DOHH2 (cell line): ENCODE measurements at regions not wholly inside any gene's neighbourhood (a gene's known extent, or its start where the extent isn't known, plus 50 kb on each side); places are given as distances from the start of the nearest gene placed in this dataset.

Source experiments
- H3F3A ChIP-seq: fragments of 200-600 bp; sonication (generic), shearing (Covaris generic); 2 replicates; pipeline ENCODE4 v1.6.0; 2016; ENCODE audit warnings: antibody characterized with exemption, mild to moderate bottlenecking; ENCODE audit not compliant: control insufficient read depth, insufficient read depth
- H3K27ac ChIP-seq: fragments of 200-600 bp; sonication (generic); 2 replicates; pipeline ENCODE4 v1.5.1; 2014; ENCODE audit warnings: low read depth, mild to moderate bottlenecking, low read length, moderate library complexity
- H3K27me3 ChIP-seq: fragments of 200-600 bp; sonication (generic); 2 replicates; pipeline ENCODE4 v1.6.1; 2014; ENCODE audit warnings: mild to moderate bottlenecking, low read length, mixed read lengths; ENCODE audit not compliant: control insufficient read depth
- H3K36me3 ChIP-seq: fragments of 200-600 bp; sonication (generic); 2 replicates; pipeline ENCODE4 v1.6.1; 2014; ENCODE audit warnings: mild to moderate bottlenecking, low read length, moderate library complexity, mixed read lengths; ENCODE audit not compliant: control insufficient read depth
- H3K4me1 ChIP-seq: fragments of 200-600 bp; sonication (generic); 2 replicates; pipeline ENCODE4 v1.6.1; 2014; ENCODE audit warnings: mild to moderate bottlenecking, low read length, mixed read lengths; ENCODE audit not compliant: control insufficient read depth
- H3K4me2 ChIP-seq: fragments of 200-600 bp; sonication (generic); 2 replicates; pipeline ENCODE4 v1.6.0; 2014; ENCODE audit warnings: mild to moderate bottlenecking, low read length, moderate library complexity
- H3K4me3 ChIP-seq: fragments of 200-600 bp; sonication (generic); 2 replicates; pipeline ENCODE4 v1.5.1; 2014; ENCODE audit warnings: mild to moderate bottlenecking, low read length, mixed read lengths
- H3K79me2 ChIP-seq: fragments of 200-600 bp; sonication (generic); 2 replicates; pipeline ENCODE4 v1.6.1; 2014; ENCODE audit warnings: mild to moderate bottlenecking, low read length, mixed read lengths; ENCODE audit not compliant: control insufficient read depth
- H3K9me2 ChIP-seq: fragments of 200-600 bp; sonication (generic); replicated peaks from 2 replicates; pipeline ENCODE4 v1.6.1; 2014; ENCODE audit warnings: mild to moderate bottlenecking, low read length, mixed read lengths; ENCODE audit not compliant: control insufficient read depth
- H3K9me3 ChIP-seq: fragments of 200-600 bp; sonication (generic); 2 replicates; pipeline ENCODE4 v1.6.1; 2014; ENCODE audit warnings: antibody characterized with exemption, low read length, mixed read lengths; ENCODE audit not compliant: control insufficient read depth, insufficient read depth
- H4K20me1 ChIP-seq: fragments of 200-600 bp; sonication (generic); 2 replicates; pipeline ENCODE4 v1.6.0; 2014; ENCODE audit warnings: low read depth, mild to moderate bottlenecking, antibody characterized with exemption, low read length, moderate library complexity; ENCODE audit not compliant: control insufficient read depth, insufficient read depth
- CTCF ChIP-seq: fragments of 200-600 bp; sonication (generic); IDR thresholded peaks from one replicate; pipeline ENCODE4 v1.5.1; 2014; ENCODE audit warnings: antibody characterized with exemption, mild to moderate bottlenecking, low read depth, low read length; ENCODE audit not compliant: poor library complexity, severe bottlenecking
- EZH2phosphoT487 ChIP-seq: fragments of 200-600 bp; sonication (generic); IDR thresholded peaks from 2 replicates; pipeline ENCODE4 v1.6.1; 2017; ENCODE audit warnings: borderline replicate concordance, mild to moderate bottlenecking, antibody characterized with exemption, low read length, moderate library complexity, mixed read lengths

GRCh38 chr2:104443145-104443544 lies 410.8 kb upstream of the POU3F3 start:
- Histone ChIP-seq H4K20me1 (no peaks in the 10 kb centered on the region), H3K36me3 (no peaks in the 10 kb centered on the region), H3K4me2 (no peak overlapping the region), H3K4me3 (no peak overlapping the region), H3K9me3 (no peaks in the 10 kb centered on the region; the same call in 1 of the 2 replicates), H3K79me2 (no peaks in the 10 kb centered on the region), H3K9me2 (no peaks in the 10 kb centered on the region), H3K27ac (no peak overlapping the region), H3K4me1 (peaks cover 10% of the 10 kb centered on the region), H3F3A (no peaks in the 10 kb centered on the region), H3K27me3 (no peaks in the 10 kb centered on the region)
- TF ChIP-seq CTCF = no peak
- TF ChIP-seq EZH2phosphoT487 = no peak

- no peak overlapping the region for H3K4me2 ChIP-seq
- H3K4me3 ChIP-seq = no peak overlapping the region
- no peaks in the 10 kb centered on the region for H3K79me2 ChIP-seq
Observed at GRCh38 chr2:104444392-104444791, 409.5 kb upstream of the POU3F3 start.

GRCh38 chr2:104444889-104445288 lies 409.0 kb upstream of the POU3F3 start:
- Histone ChIP-seq H3K79me2 (no peaks in the 10 kb centered on the region), H3K27ac (no peak overlapping the region), H3K4me3 (no peak overlapping the region), H3K4me2 (no peak overlapping the region), H3K27me3 (no peaks in the 10 kb centered on the region), H4K20me1 (no peaks in the 10 kb centered on the region), H3K9me2 (no peaks in the 10 kb centered on the region), H3K36me3 (no peaks in the 10 kb centered on the region), H3K9me3 (no peaks in the 10 kb centered on the region; the same call in 1 of the 2 replicates), H3F3A (no peaks in the 10 kb centered on the region), H3K4me1 (peaks cover 12% of the 10 kb centered on the region)
- TF ChIP-seq CTCF = no peak
- no peak for TF ChIP-seq EZH2phosphoT487

More at GRCh38 chr2:104444392-104444791, 409.5 kb upstream of the POU3F3 start:
- Histone ChIP-seq H3K9me2 (no peaks in the 10 kb centered on the region), H3K4me1 (peaks cover 12% of the 10 kb centered on the region), H3K36me3 (no peaks in the 10 kb centered on the region), H3K9me3 (no peaks in the 10 kb centered on the region; the same call in 1 of the 2 replicates), H3F3A (no peaks in the 10 kb centered on the region), H3K27ac (no peak overlapping the region), H4K20me1 (no peaks in the 10 kb centered on the region), H3K27me3 (no peaks in the 10 kb centered on the region)
- no peak for TF ChIP-seq EZH2phosphoT487
- TF ChIP-seq CTCF = no peak

GRCh38 chr2:104447831-104448434 lies 406.0 kb upstream of the POU3F3 start:
- no peaks in the 10 kb centered on the region for H3K36me3 ChIP-seq
- no peak overlapping the region for H3K27ac ChIP-seq
- H3K4me3 ChIP-seq = no peak overlapping the region
- H3K79me2 ChIP-seq = no peaks in the 10 kb centered on the region
- H3K4me1 ChIP-seq = peaks cover 12% of the 10 kb centered on the region
- H3K9me2 ChIP-seq = no peaks in the 10 kb centered on the region
- H4K20me1 ChIP-seq = no peaks in the 10 kb centered on the region
- no peaks in the 10 kb centered on the region; the same call in 1 of the 2 replicates for H3K9me3 ChIP-seq
- TF ChIP-seq CTCF (peak; percentile 33), EZH2phosphoT487 (no peak)
- peak overlapping the region; percentile 45 for H3K4me2 ChIP-seq
- no peaks in the 10 kb centered on the region for H3K27me3 ChIP-seq
- no peaks in the 10 kb centered on the region for H3F3A ChIP-seq
